GM12874 (cell line): ENCODE measurements at regions not wholly inside any gene's neighbourhood (a gene's known extent, or its start where the extent isn't known, plus 50 kb on each side); places are given as distances from the start of the nearest gene placed in this dataset.

Experiments
- TF ChIP-seq, protein P1 (sequence below): IDR thresholded peaks from 2 replicates; pipeline ENCODE4 v1.5.1; 2011; ENCODE audit warnings: low read depth, mild to moderate bottlenecking, control low read depth, low read length, moderate library complexity; ENCODE audit not compliant: insufficient read depth

DNA sequence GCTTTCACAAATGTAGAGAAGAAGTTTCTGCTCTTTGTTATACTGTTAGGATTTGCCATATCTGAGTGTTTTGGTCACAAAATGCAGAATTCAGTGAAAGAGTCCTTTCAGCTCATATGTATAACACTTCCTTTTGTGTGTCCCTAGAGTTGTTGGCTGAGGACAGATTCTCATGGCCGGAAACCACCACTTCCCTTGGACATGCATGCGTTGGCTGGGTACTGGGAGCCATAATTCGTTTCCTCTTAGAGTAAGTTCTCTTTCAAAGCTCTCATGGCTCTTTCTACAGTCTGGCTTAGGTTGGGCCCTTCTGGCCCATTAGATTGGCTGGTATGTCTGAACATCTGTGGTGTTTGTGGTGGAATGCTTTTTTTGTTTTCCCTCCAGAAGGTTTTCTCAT is 298.5 kb downstream of the DIPK2A start:
- TF ChIP-seq, protein P1, sequence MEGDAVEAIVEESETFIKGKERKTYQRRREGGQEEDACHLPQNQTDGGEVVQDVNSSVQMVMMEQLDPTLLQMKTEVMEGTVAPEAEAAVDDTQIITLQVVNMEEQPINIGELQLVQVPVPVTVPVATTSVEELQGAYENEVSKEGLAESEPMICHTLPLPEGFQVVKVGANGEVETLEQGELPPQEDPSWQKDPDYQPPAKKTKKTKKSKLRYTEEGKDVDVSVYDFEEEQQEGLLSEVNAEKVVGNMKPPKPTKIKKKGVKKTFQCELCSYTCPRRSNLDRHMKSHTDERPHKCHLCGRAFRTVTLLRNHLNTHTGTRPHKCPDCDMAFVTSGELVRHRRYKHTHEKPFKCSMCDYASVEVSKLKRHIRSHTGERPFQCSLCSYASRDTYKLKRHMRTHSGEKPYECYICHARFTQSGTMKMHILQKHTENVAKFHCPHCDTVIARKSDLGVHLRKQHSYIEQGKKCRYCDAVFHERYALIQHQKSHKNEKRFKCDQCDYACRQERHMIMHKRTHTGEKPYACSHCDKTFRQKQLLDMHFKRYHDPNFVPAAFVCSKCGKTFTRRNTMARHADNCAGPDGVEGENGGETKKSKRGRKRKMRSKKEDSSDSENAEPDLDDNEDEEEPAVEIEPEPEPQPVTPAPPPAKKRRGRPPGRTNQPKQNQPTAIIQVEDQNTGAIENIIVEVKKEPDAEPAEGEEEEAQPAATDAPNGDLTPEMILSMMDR = no peak

- TF ChIP-seq, protein P1 = no peak
Measured at GRCh38 chr3:144272680-144273079, 301.1 kb downstream of the DIPK2A start.

DNA sequence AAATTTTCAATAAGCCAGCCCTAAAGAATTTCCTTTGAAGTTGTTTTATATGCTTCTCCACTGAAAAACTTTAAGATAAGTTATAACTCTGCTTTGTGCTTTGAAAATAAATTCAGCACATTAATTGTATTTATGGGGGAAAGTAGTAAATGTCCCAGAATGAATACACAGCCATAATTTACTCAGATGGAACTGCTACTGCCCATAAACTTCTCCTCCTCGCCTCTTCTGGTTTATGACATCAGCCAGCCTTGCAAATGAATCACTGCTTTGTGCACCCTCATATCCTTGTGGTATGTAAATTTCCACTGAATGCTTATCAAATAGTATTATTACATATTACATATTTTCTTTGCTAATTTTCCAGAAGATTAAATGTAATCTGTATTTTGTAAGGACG is 302.0 kb downstream of the DIPK2A start:
- TF ChIP-seq, protein P1 = no peak

DNA sequence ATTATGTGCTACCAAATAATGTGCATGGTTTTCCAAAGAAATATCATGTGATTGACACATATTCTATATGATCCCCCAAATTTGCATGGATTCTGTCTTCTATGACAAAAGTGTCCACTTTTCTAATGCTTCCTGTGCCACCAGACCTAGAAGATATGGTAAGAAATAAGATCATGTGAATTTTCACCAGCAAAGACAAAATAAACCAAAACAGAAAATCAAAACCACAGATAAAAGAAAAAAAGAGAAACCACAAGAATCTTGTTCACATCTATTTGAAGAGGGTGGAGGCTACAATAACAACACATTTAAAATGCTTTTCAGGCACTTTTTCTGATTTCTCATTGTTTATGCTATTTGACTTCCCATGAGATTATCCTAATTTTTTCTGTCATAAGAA is 303.4 kb downstream of the DIPK2A start:
- TF ChIP-seq, protein P1 = no peak

DNA sequence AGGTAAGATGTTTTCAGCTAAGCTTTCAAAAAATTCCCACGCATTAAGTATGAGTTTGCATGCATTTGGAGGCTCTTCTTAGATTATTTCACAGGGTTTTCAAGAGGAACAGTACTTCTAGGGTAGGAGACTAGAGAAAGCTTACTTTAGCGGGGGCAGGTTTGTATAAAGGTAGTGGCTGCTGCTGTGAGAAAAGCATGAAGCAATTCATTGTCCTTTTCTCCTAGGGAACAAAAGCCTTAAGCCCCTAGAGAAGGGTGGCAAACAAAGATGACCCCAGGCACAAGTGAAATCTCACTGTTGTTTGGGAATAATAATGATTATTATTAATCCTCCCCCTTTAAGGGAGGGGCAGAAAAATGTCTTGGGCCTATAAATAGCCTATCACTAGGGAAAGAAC is 310.7 kb downstream of the DIPK2A start:
- TF ChIP-seq, protein P1 = no peak

- TF ChIP-seq, protein P1 = no peak
Measured at GRCh38 chr3:144286235-144286910, 314.8 kb downstream of the DIPK2A start.

GRCh38 chr3:144287001-144287400 is 315.4 kb downstream of the DIPK2A start:
- TF ChIP-seq, protein P1 = no peak
